Stimulated activated CD4-positive, alpha-beta T cell treated with anti-CD3 and anti-CD28 coated beads, Interleukin-1b, Interleukin-23, amount 100 ng/mL, for 48 hours (primary cell): ENCODE measurements at regions not wholly inside any gene's neighbourhood (a gene's known extent, or its start where the extent isn't known, plus 50 kb on each side); places are given as distances from the start of the nearest gene placed in this dataset.
"Not testable (repeated sequence)": the region's sequence is repeated elsewhere in the genome, so short reads cannot be mapped to it uniquely, and the experiment has no call there.

ENCODE experiments used
- DNase-seq: peaks from one replicate; pipeline ENCODE4 v3.0.0-alpha.2; 2020

GRCh38 chr7:63291758-63292157, 706.9 kb upstream of the ZNF722 start:
- DNase-seq, result not testable (repeated sequence)

- not testable (repeated sequence) for DNase-seq
These were observed 681.1 kb upstream of the ZNF722 start for GRCh38 chr7:63317595-63317994.

GRCh38 chr7:63348755-63349408, 649.8 kb upstream of the ZNF722 start:
- DNase-seq, result not testable (repeated sequence)

GRCh38 chr7:63376873-63377272, 621.8 kb upstream of the ZNF722 start:
- no peak for DNase-seq

GRCh38 chr7:63394139-63394538, 604.5 kb upstream of the ZNF722 start:
- DNase-seq, result not testable (repeated sequence)

- peak; percentile 0 for DNase-seq
These were observed 590.8 kb upstream of the ZNF722 start for GRCh38 chr7:63407881-63408280.
